ENCODE measurements at regions not wholly inside any gene's neighbourhood (a gene's known extent, or its start where the extent isn't known, plus 50 kb on each side); places are given as distances from the start of the nearest gene placed in this dataset.

DNA sequence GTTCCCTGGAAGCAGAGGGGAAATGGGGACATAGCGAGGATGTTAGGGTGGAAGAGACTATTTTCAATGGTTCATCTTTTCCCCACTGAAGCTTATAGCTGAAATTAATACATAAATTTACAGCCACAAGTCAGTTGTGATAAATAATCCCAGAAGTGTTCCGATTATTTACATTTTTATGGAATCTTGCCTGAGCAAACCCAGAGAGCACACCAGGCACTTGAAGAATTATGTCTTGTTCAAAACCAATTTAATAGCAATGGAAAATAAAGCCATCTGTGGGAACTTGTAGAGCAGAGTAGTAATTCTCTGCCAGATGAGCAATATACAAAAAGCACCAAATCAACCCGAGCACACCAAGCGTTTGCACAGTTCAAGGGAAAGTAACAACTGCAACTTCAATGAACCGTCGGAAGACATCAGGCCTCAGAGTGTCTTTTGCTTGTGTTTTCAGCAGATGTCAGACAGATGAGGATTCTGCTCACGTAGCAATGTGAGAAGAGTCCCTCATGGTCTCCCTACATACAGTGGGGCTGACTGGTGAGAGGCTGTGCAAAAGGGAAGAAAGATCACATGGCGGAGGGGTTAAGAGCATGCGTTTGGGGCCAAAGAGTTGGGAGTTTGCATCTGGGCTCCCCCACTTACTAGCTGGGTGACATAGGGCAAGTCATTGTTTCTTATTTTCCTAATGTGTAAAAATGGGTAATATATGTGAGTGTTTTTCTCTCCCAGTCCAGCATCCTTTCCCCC is 148.7 kb upstream of the HS3ST2 start:
- TF ChIP-seq POLR2AphosphoS5 (IDR thresholded peaks at IDR 0.05) (peak in 1 of 3 donors; percentile 36), POLR2A (IDR thresholded peaks at IDR 0.05) (no peak)
- TF ChIP-seq, protein P1, sequence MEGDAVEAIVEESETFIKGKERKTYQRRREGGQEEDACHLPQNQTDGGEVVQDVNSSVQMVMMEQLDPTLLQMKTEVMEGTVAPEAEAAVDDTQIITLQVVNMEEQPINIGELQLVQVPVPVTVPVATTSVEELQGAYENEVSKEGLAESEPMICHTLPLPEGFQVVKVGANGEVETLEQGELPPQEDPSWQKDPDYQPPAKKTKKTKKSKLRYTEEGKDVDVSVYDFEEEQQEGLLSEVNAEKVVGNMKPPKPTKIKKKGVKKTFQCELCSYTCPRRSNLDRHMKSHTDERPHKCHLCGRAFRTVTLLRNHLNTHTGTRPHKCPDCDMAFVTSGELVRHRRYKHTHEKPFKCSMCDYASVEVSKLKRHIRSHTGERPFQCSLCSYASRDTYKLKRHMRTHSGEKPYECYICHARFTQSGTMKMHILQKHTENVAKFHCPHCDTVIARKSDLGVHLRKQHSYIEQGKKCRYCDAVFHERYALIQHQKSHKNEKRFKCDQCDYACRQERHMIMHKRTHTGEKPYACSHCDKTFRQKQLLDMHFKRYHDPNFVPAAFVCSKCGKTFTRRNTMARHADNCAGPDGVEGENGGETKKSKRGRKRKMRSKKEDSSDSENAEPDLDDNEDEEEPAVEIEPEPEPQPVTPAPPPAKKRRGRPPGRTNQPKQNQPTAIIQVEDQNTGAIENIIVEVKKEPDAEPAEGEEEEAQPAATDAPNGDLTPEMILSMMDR (IDR thresholded peaks at IDR 0.05): no peak
